Dedifferentiated amniotic fluid mesenchymal stem cell (primary cell): ENCODE measurements at regions not wholly inside any gene's neighbourhood (a gene's known extent, or its start where the extent isn't known, plus 50 kb on each side); places are given as distances from the start of the nearest gene placed in this dataset.

Experiments
- DNase-seq: peaks from one replicate; pipeline ENCODE4 v3.0.0-alpha.2; 2016; ENCODE audit errors: extremely low spot score

DNA sequence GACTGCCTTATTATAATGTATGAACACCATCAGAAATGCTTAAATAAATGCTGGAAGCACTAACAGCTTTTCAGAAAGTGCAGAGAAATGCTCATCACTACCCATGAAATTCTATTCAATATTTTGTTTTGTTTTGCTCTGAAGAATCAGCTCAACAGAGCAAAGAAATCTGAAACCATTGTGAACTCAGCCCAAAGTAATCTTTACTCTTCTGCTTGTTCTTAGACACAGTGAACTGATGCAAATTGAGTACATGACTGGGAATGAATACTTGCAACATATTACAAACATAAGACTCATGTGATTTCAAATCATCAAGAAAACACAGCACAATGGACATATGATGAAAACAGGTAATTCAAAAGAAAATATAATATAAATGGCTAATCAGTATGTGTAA, 404.6 kb upstream of the OPRM1 start:
- no peak for DNase-seq

DNA sequence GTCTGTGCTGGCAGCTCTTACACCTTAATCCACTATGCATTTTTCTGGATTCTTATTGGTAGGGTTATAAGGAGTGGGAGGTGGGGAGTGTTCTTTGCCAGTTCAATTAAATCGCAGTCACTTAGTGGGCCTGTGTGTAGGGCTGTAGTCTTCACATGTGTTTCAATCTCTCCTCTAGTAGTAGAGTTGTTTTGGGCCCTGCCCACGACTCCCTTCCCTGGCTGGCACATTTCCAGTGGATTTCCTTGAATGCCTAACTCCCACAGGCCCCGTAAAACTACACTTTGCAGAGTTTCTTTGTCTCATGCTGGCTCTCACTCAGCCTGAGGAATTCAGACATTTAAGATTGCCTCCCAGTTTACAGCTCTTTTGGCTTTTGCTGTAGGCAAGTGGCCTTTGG, 414.0 kb upstream of the OPRM1 start:
- DNase-seq: no peak

DNA sequence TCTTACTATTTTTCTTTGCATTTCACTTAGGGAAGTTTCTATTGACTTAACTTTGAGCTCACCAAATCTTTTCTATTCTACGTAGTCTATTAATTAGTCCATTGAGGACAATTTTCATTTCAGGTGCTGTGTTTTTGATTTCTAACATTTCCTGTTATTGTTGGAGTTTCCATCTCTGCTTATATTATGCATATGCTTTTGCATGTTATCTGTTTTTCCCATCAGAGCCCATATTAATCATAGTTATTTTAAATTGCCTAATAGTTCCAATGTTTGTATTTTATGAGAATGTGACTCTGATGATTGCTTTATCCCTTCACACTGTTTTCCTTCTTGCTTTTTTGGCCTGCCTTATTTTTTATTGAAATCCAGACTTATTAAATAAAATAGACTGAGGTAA, 414.5 kb upstream of the OPRM1 start:
- DNase-seq: no peak

GRCh38 chr6:153623496-153623895, 415.5 kb upstream of the OPRM1 start:
- no peak for DNase-seq

GRCh38 chr6:153621491-153621890, 417.5 kb upstream of the OPRM1 start:
- no peak for DNase-seq

DNA sequence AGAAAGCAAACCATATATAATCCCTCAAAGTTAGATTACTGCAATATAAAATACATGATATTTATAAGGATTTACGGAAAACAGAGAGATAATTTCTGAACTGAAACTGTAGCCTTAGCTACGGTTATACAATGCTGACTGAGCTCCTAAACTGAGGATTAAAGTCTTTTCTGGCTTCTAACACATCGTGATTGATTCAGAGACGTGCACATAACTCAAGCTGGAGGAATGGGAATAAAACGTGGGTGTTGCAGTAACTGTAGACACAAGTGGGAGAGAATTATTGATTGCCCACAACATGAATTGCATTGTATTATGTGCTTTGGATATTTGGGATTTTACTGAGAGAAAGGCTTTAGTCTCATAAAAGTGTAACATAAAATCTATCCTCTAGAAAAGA, 418.0 kb upstream of the OPRM1 start:
- no peak for DNase-seq

DNA sequence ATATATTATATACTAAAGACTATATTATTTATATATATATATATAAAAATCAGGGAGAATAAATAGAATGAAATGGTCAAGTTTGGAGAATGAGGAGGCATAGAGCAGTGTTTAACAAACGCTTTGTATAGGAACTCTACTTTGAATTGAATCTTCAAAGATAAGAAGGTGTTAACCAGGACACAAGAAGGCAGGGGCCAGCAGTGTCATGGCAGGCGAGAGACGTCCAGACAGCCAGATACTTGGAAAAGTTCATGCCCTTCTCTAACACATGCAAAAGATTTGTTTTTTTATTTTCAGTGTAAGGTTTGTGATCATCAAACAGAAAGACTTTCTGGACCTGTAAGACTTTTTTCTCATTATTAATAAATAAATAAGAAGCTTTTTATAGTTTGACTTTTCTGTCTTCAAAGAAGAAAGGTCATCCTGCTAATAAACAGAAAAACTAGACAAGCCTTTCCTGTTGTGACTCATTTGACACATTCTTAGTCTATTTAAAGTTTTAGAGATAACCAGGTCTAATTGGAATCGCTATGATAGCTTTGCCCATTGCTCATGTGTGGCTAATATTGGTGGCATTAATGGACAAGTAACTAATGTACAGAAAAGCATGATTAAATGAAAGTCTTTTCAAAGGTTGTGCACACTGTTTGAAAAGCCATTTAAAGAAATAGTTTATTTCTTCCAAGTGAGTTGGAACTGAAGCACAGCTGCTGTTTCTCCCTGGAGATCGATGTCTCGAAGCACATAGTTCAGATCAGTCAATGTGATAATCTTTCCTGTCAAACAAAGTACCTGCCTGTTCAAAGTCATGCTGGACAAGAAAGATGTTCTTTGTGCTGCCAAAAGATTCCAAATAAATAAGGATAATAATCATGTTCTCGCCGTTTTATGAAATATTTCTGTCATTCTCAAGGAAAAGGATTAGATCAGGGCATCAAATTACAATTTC, 420.4 kb upstream of the OPRM1 start:
- no peak for DNase-seq

- DNase-seq: no peak
These were observed 422.5 kb upstream of the OPRM1 start for GRCh38 chr6:153616506-153616905.

DNA sequence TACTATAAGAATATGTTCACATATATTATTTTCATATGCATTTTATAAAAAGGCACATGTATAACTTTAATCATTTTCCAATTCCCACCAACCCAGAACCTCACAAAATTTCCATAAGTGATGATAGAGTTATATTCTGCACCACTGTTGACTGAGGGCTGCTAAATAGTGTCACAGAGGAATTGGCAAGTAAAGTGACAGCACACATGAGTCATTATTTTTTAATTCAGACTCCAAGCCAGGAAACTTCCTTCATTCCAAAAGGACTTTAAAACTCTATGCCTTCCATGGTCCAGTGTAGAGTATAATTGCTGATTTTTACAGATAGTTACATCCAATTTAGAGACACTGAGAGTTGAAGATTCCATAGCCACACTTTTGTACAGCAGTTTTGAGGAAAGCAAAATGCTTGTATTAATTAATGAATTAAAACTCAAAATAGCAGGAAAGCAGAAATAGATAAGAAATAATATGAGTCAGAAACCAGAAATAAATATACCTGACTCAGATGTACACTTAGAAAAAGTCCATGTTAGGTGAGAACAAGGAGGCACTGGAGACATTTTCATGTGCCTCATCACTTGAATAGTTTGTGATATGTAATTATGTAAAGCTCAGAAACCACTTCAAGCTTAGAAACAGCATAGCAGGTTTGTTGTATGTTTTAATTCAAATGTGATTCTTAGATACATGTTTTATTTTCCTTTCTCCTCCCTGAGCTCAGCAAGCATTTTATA, 425.2 kb upstream of the OPRM1 start:
- DNase-seq: no peak

DNA sequence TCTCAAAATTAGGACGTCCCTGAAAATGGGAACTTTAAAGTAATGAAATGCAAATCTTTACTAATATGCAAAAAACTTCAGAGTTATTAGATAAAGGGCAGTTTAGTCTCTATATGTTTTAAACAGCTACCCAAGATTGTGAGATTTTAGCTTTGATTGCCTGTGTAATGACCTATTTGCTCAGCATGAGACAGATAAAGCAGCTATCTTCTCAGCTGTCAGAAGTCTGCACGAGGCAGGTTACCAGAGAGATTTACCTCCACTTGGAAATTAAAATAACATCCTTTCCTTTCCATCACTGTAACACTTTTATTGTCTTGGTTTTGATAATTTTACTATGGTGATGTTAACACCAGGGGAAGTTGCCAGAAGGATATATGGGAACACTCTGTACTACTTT, 436.6 kb upstream of the OPRM1 start:
- no peak for DNase-seq

GRCh38 chr6:153599901-153600300, 439.1 kb upstream of the OPRM1 start:
- DNase-seq: no peak

DNA sequence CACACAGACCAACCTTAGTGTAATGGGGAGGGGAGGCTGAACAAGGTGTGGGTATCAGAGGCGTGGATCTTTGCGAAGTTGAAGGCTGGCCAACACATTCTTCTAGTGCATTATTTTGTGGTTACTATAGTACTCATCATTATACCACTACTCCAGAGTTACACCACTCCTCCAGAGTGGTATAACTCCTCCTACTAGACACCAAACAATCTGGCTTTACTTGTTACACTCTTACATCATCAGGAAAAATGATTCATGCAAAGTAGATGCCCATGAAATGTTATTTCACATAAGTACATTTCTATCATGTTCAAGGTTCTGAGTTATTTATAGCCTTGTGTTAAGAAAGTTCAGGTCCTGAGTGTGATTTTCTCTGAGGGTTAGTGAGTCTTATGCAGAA, 443.1 kb upstream of the OPRM1 start:
- no peak for DNase-seq

GRCh38 chr6:153594871-153595270, 444.2 kb upstream of the OPRM1 start:
- no peak for DNase-seq

DNA sequence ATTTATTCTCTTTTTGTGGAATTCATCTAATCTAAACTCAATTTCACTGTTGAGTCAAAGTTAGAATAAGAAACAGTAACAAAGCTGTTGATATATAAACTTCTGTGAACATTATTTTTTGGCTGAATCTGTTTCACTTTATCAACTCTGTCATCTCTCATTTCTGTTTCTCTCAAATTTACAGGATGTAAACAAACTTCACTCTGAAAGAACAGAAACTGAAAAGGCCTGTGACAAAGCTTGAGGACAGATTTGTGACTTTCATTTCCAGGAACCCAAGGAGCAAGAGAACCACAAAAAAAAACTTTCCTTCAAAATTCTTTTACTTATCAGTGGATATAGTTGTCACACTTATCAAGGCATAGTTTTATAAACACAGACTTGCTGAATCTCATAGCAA, 447.9 kb upstream of the OPRM1 start:
- no peak for DNase-seq

GRCh38 chr6:153590411-153590810, 448.6 kb upstream of the OPRM1 start:
- no peak for DNase-seq

- no peak for DNase-seq
These were observed 450.7 kb upstream of the OPRM1 start for GRCh38 chr6:153588330-153588729.

- no peak for DNase-seq
These were observed 452.6 kb upstream of the RGS17 start for GRCh38 chr6:153583685-153584084.

- no peak for DNase-seq
These were observed 449.7 kb upstream of the RGS17 start for GRCh38 chr6:153580776-153581175.

- no peak for DNase-seq
These were observed 444.4 kb upstream of the RGS17 start for GRCh38 chr6:153575528-153575927.

DNA sequence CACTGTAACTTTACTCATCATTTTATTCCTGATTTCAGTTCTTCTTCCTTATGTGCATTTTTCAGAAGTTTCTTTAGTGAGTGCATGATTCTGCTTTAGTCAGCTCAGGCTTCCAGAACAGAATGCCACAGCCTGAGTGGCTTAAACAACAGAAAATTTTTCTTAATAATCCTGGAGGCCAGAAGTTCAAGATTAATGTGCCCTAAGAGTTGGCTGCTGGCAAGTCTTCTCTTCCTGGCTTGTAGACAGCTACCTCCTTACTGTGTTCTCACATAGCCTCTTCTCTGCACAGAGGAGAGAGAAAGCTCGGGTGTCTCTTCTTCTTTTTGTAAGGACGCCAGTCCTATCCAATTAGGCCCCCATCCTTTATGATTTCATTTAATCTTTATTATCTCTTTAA, 443.1 kb upstream of the RGS17 start:
- no peak for DNase-seq

- no peak for DNase-seq
These were observed 441.3 kb upstream of the RGS17 start for GRCh38 chr6:153572371-153572770.

DNA sequence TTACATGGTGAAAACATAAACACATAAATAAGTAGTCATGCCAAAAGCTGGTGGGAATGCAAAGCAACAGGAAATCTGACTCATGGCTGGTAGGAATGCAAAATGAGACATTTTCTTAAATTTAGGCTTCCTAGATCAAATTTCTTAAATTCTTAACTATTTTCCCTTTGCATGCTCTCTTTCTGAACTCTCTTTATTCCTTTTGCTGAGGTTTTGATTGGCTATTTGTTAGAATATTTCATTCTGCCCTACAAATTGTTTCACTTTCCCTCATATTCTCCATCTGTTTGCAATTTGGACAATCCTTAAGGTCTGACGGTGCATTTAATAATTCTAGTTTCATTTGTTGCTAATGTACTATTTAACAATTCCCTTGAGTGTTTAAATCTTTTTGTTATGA, 437.5 kb upstream of the RGS17 start:
- DNase-seq: peak; percentile 61

- DNase-seq: no peak
These were observed 433.7 kb upstream of the RGS17 start for GRCh38 chr6:153564803-153565202.
